NB4 (cell line): ENCODE measurements at regions not wholly inside any gene's neighbourhood (a gene's known extent, or its start where the extent isn't known, plus 50 kb on each side); places are given as distances from the start of the nearest gene placed in this dataset.

Experiments used
- MYC ChIP-seq: IDR thresholded peaks from 2 replicates; pipeline ENCODE4 v1.6.1; 2011; ENCODE audit warnings: low read depth, low read length
- POLR2A ChIP-seq: IDR thresholded peaks from 2 replicates; pipeline ENCODE4 v1.6.1; 2011; ENCODE audit warnings: mild to moderate bottlenecking; ENCODE audit not compliant: insufficient read length; ENCODE audit errors: extremely low read depth
- TF ChIP-seq, protein P1 (sequence below): IDR thresholded peaks from one replicate; pipeline ENCODE4 v1.5.1; 2012; ENCODE audit warnings: low read depth, low read length

DNA sequence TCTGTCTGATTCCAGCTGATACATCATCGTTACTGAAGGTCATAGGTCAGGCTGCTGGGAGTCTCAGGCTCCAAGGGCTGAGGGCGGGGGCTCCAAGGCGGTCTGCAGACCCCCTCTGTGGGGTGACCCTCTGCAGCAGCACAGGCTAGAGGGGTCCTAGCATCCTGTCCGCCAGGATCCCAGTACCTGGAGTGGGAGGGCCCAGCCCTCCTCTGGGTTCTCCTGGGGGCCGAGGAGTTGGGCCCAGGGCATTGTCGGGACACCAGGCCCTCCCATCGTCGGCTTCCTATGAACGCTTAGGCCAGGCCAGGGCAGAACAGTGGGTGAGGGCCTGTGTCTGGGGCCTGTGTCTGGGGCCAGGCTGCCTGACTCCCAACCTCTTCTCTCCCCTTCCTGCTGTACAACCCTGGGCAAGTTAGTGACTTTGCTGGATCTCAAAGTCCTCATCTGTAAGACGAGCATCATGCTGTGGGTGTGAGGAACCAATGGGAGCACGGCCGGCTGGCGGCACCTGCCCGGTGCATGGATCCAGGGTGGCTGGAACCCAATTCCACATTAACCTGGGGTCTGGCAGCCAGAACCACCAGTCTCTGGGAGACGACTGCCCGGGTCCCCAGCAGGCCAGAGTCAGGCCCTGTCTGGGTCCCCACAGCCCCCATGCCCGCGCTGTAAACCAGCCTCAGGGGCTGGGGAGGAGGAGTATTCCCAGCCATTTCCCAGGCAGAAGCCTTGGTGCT is 56.2 kb upstream of the COL18A1 start:
- TF ChIP-seq POLR2A (no peak), MYC (no peak)
- TF ChIP-seq, protein P1, sequence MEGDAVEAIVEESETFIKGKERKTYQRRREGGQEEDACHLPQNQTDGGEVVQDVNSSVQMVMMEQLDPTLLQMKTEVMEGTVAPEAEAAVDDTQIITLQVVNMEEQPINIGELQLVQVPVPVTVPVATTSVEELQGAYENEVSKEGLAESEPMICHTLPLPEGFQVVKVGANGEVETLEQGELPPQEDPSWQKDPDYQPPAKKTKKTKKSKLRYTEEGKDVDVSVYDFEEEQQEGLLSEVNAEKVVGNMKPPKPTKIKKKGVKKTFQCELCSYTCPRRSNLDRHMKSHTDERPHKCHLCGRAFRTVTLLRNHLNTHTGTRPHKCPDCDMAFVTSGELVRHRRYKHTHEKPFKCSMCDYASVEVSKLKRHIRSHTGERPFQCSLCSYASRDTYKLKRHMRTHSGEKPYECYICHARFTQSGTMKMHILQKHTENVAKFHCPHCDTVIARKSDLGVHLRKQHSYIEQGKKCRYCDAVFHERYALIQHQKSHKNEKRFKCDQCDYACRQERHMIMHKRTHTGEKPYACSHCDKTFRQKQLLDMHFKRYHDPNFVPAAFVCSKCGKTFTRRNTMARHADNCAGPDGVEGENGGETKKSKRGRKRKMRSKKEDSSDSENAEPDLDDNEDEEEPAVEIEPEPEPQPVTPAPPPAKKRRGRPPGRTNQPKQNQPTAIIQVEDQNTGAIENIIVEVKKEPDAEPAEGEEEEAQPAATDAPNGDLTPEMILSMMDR = no peak
